GM12878 (cell line): ENCODE measurements at regions not wholly inside any gene's neighbourhood (a gene's known extent, or its start where the extent isn't known, plus 50 kb on each side); places are given as distances from the start of the nearest gene placed in this dataset.

Source experiments
- ATAC-seq: fragments of 200-7000 bp; cut with Tn5 transposase; 3 replicates; pipeline ENCODE4 v1.9.1; 2020; ENCODE audit warnings: mild to moderate bottlenecking, moderate library complexity
- BruUV-seq: library from RNA; stranded (reverse); fragments of 400-500 nt; replicated peaks from 2 replicates; lab custom pipeline; 2021; lab: Mats Ljungman, UMichigan
- CTCF ChIA-PET: fragments of 300-600 bp; sonication (Branson Sonifier 250); formaldehyde crosslinking; extraction: SDS; loops from one replicate; lab custom pipeline; 2021; ENCODE audit warnings: inconsistent platforms; lab: Yijun Ruan, JAX
- POLR2A ChIA-PET: fragments of 350-600 bp; formaldehyde crosslinking; extraction: SDS; loops from one replicate; lab custom pipeline; 2021; ENCODE audit warnings: inconsistent platforms; lab: Charles Lee
- RAD21 ChIA-PET: fragments of 300-600 bp; sonication (Branson Sonifier 250); formaldehyde crosslinking; loops from one replicate; lab custom pipeline; 2023; ENCODE audit warnings: antibody characterized with exemption; ENCODE audit not compliant: unreplicated experiment; lab: Charles Lee
- SMC1A ChIA-PET: fragments of 300-600 bp; sonication (Branson Sonifier 250); formaldehyde crosslinking; loops from one replicate; lab custom pipeline; 2023; ENCODE audit not compliant: unreplicated experiment, uncharacterized antibody; lab: Charles Lee
- DNase-seq: peaks from one replicate; pipeline ENCODE4 v3.0.0-alpha.2; 2011; ENCODE audit warnings: low read depth, low spot score
- FAIRE-seq: peaks from 3 replicates; lab custom pipeline; 2011; peaks lifted over from hg19 to GRCh38; lab: Jason Lieb, UNC
- H2AFZ ChIP-seq: 2 replicates; pipeline ENCODE4 v1.6.0; 2011; ENCODE audit warnings: low read depth, low read length, control low read depth; ENCODE audit not compliant: control insufficient read depth
- H3K27ac ChIP-seq: 2 replicates; pipeline ENCODE4 v1.5.1; 2011; ENCODE audit warnings: control low read depth; ENCODE audit not compliant: control insufficient read depth, insufficient read depth
- H3K27me3 ChIP-seq, 2 experiments: replicated peaks in 1 of 2; 2 replicates each; pipeline versions ENCODE4 v1.6.0 to v1.6.1; 2011; ENCODE audit warnings: low read length in 1 of 2; ENCODE audit not compliant: control insufficient read depth in 2 of 2, insufficient read depth in 2 of 2
- H3K36me3 ChIP-seq, 2 experiments: 2 replicates each; pipeline ENCODE4 v1.5.1; 2011; ENCODE audit warnings: low read length in 1 of 2; ENCODE audit not compliant: control insufficient read depth in 2 of 2, insufficient read depth in 2 of 2
- H3K4me1 ChIP-seq: 2 replicates; pipeline ENCODE4 v1.6.1; 2011; ENCODE audit warnings: mild to moderate bottlenecking, low read length, moderate library complexity, mixed read lengths; ENCODE audit not compliant: control insufficient read depth, insufficient read depth
- H3K4me2 ChIP-seq: 2 replicates; pipeline ENCODE4 v1.6.0; 2011; ENCODE audit warnings: control low read depth; ENCODE audit not compliant: control insufficient read depth, insufficient read depth
- H3K4me3 ChIP-seq: fragments of 200-600 bp; sonication (generic); 2 replicates; pipeline ENCODE4 v1.5.1; 2016
- H3K79me2 ChIP-seq: 2 replicates; pipeline ENCODE4 v1.6.0; 2011; ENCODE audit warnings: low read length; ENCODE audit not compliant: control insufficient read depth, insufficient read depth
- H3K9ac ChIP-seq: 2 replicates; pipeline ENCODE4 v1.8.0; 2011; ENCODE audit warnings: low read length, control low read depth, mixed read lengths; ENCODE audit not compliant: control insufficient read depth, insufficient read depth
- H3K9me3 ChIP-seq: replicated peaks from 3 replicates; pipeline ENCODE4 v1.5.1; 2011; ENCODE audit warnings: mild to moderate bottlenecking, low read length; ENCODE audit not compliant: control insufficient read depth, insufficient read depth
- H4K20me1 ChIP-seq: 2 replicates; pipeline ENCODE4 v1.6.0; 2011; ENCODE audit not compliant: control insufficient read depth, insufficient read depth
- BCL11A ChIP-seq: IDR thresholded peaks from 2 replicates; pipeline ENCODE4 v1.6.1; 2011; ENCODE audit warnings: low read depth, low read length
- ELK1 ChIP-seq: IDR thresholded peaks from 2 replicates; pipeline ENCODE4 v1.6.1; 2012; ENCODE audit warnings: low read depth, low read length, improper control_type of control experiment
- HDAC6 ChIP-seq: fragments of 200-600 bp; sonication (generic); IDR thresholded peaks from one replicate; pipeline ENCODE4 v1.8.0; 2017; ENCODE audit warnings: antibody characterized with exemption; ENCODE audit not compliant: unreplicated experiment
- LARP7 ChIP-seq: fragments of 450-650 bp; IDR thresholded peaks from 2 replicates; pipeline ENCODE4 v1.6.1; 2017; ENCODE audit warnings: mild to moderate bottlenecking
- PKNOX1 ChIP-seq: fragments of 450-650 bp; IDR thresholded peaks from 2 replicates; pipeline ENCODE4 v1.6.1; 2016; ENCODE audit warnings: mild to moderate bottlenecking
- POU2F2 ChIP-seq: IDR thresholded peaks from 3 replicates; pipeline ENCODE4 v1.6.1; 2011; ENCODE audit warnings: low read depth, mild to moderate bottlenecking, low read length, borderline replicate concordance
- SREBF2 ChIP-seq: IDR thresholded peaks from 2 replicates; pipeline ENCODE4 v1.6.1; 2012; ENCODE audit warnings: mild to moderate bottlenecking, low read length
- WGBS: methylation state at CpG from one replicate; pipeline ENCODE4 v1.1.6; 2016; ENCODE audit warnings: low lambda C conversion rate; ENCODE audit not compliant: insufficient replicate concordance, insufficient coverage; ENCODE audit errors: missing lambda C conversion rate; 5-methylcytosine and 5-hydroxymethylcytosine counted together
- in situ Hi-C: fragments of 300-500 bp; cut with MboI; formaldehyde crosslinking; loops from 9 replicates; pipeline ENCODE4 v1.14.3; 2018; ENCODE audit warnings: mixed read lengths
- intact Hi-C: fragments of 100-400 bp; cut with micrococcal nuclease; formaldehyde crosslinking; loops from one replicate; pipeline ENCODE4 v1.14.2; 2022; ENCODE audit not compliant: unreplicated experiment

GRCh38 chr15:29621616-29622015 is 200.7 kb downstream of the TJP1 start:
- Histone ChIP-seq H3K4me2 (no peak overlapping the region), H3K79me2 (no peaks in the 10 kb centered on the region), H3K27ac (no peak overlapping the region), H3K9ac (no peak overlapping the region), H3K36me3 (no peaks in the 10 kb centered on the region), H3K4me1 (no peaks in the 10 kb centered on the region), H3K4me3 (no peak overlapping the region), H4K20me1 (no peaks in the 10 kb centered on the region), H3K9me3 (no peaks in the 10 kb centered on the region; the same call in 2 of the 3 replicates), H2AFZ (no peak overlapping the region), H3K27me3 (no peaks in the 10 kb centered on the region)
- no TSS peak for BruUV-seq
- ChIA-PET RAD21 (no interaction called here), CTCF (no interaction called here), SMC1A (no interaction called here), POLR2A (no interaction called here)
- TF ChIP-seq HDAC6 (no peak), PKNOX1 (no peak), ELK1 (no peak), BCL11A (no peak), SREBF2 (no peak), LARP7 (no peak), POU2F2 (no peak)
- ATAC-seq: no peak
- intact Hi-C loops (no loop called here), in situ Hi-C loops (no loop called here)
- no peak for FAIRE-seq
- DNase-seq: no peak
- WGBS: 97% methylated on average over 5 of the region's 5 CpGs
